Endothelial cell (in vitro differentiated cells): ENCODE measurements at regions not wholly inside any gene's neighbourhood (a gene's known extent, or its start where the extent isn't known, plus 50 kb on each side); places are given as distances from the start of the nearest gene placed in this dataset.

Experiments used
- DNase-seq: peaks from one replicate; pipeline ENCODE4 v3.0.0; 2021; ENCODE audit warnings: low spot score
- H3K27ac Mint-ChIP-seq: one replicate; pipeline ENCODE4 v1.8.0; 2021; ENCODE audit warnings: mixed read lengths, inconsistent platforms; ENCODE audit not compliant: unreplicated experiment
- H3K27me3 Mint-ChIP-seq: one replicate; pipeline ENCODE4 v1.8.0; 2021; ENCODE audit warnings: mild to moderate bottlenecking, moderate library complexity, mixed read lengths, inconsistent platforms; ENCODE audit not compliant: unreplicated experiment
- H3K36me3 Mint-ChIP-seq: one replicate; pipeline ENCODE4 v1.8.0; 2021; ENCODE audit warnings: mild to moderate bottlenecking, low read depth, mixed read lengths, inconsistent platforms; ENCODE audit not compliant: unreplicated experiment
- H3K4me1 Mint-ChIP-seq: one replicate; pipeline ENCODE4 v1.8.0; 2021; ENCODE audit warnings: mild to moderate bottlenecking, mixed read lengths, inconsistent platforms; ENCODE audit not compliant: unreplicated experiment
- H3K4me3 Mint-ChIP-seq: one replicate; pipeline ENCODE4 v1.8.0; 2021; ENCODE audit warnings: mild to moderate bottlenecking, mixed read lengths, inconsistent platforms; ENCODE audit not compliant: unreplicated experiment
- H3K9me3 Mint-ChIP-seq: one replicate; pipeline ENCODE4 v1.8.0; 2021; ENCODE audit warnings: mixed read lengths, inconsistent platforms; ENCODE audit not compliant: unreplicated experiment
- TF ChIP-seq, protein P1 (sequence below): fragments of 200-600 bp; sonication (generic); IDR thresholded peaks from one replicate; pipeline ENCODE4 v1.5.0; 2021; ENCODE audit warnings: antibody characterized with exemption; ENCODE audit not compliant: unreplicated experiment

DNA sequence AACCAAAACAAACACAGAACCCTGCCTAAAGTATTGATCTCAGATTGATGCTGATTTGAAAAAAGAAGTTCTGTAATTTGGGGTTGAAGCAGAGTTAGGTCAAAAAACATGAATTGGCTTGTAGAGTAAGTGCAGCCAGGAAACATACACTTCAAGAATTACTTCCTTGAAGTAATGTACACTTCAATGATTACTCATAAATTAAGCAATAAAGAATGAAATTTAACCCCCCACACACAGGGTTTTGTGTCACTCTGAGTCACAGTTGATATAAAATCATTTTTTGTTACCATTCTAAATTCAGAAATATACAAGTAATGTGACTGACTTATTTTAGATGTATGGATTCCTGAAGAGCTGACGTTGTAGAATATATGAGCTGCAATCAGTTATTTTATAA, 622.2 kb downstream of the POM121L12 start:
- H3K4me3 Mint-ChIP-seq = no peak overlapping the region
- no peak for DNase-seq
- no peaks in the 10 kb centered on the region for H3K27me3 Mint-ChIP-seq
- no peaks in the 10 kb centered on the region for H3K9me3 Mint-ChIP-seq
- TF ChIP-seq, protein P1, sequence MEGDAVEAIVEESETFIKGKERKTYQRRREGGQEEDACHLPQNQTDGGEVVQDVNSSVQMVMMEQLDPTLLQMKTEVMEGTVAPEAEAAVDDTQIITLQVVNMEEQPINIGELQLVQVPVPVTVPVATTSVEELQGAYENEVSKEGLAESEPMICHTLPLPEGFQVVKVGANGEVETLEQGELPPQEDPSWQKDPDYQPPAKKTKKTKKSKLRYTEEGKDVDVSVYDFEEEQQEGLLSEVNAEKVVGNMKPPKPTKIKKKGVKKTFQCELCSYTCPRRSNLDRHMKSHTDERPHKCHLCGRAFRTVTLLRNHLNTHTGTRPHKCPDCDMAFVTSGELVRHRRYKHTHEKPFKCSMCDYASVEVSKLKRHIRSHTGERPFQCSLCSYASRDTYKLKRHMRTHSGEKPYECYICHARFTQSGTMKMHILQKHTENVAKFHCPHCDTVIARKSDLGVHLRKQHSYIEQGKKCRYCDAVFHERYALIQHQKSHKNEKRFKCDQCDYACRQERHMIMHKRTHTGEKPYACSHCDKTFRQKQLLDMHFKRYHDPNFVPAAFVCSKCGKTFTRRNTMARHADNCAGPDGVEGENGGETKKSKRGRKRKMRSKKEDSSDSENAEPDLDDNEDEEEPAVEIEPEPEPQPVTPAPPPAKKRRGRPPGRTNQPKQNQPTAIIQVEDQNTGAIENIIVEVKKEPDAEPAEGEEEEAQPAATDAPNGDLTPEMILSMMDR = no peak
- no peaks in the 10 kb centered on the region for H3K36me3 Mint-ChIP-seq
- no peak overlapping the region for H3K27ac Mint-ChIP-seq
- no peaks in the 10 kb centered on the region for H3K4me1 Mint-ChIP-seq

DNA sequence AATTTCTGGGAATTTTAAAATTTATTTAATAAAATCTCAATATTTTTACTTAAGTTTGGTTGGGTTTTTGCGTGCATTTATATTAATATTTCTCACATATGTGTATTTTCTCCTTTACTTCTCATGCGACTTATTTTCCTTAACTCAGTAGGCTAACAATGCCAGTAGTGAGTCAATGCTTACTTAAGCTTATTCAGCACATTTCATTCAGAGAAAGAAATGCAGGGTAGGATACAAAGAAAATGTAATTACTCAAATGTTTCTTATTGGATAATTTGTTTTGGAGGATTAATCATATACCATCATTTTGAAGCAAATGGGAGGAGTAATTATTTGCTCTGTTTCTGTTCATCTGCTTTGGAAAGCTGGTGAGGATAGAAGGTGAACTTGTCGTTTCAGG, 623.5 kb downstream of the POM121L12 start:
- H3K4me3 Mint-ChIP-seq = no peak overlapping the region
- no peaks in the 10 kb centered on the region for H3K36me3 Mint-ChIP-seq
- no peak overlapping the region for H3K27ac Mint-ChIP-seq
- TF ChIP-seq, protein P1 = no peak
- no peak for DNase-seq
- no peaks in the 10 kb centered on the region for H3K4me1 Mint-ChIP-seq
- H3K27me3 Mint-ChIP-seq = no peaks in the 10 kb centered on the region
- no peaks in the 10 kb centered on the region for H3K9me3 Mint-ChIP-seq

DNA sequence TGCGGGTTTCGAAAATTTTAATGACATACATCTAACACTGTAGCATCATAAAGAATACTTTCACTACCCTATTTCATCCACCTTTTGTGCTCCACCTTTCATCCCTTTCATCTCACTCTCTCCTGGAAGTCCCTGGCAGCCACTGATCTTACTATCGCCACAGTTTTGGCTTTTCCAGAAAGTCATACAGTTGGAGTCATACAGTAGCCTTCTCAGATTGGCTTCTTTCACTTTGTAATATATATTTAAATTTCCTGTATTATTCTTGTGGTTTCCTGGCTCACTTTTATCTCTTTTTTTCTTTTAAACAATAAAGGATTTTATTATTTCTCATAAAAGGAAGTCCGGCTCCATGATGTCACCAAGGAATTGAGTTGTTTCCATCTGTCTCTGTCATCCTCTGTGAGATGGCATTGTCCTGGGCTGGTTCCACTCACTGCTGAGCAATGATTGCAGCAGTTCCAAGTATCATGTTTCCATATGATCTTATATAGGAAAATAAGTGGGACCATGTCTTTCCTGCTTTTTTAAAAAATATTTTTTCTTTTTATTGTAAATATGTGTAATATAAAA, 626.3 kb downstream of the POM121L12 start:
- H3K9me3 Mint-ChIP-seq = no peaks in the 10 kb centered on the region
- TF ChIP-seq, protein P1 = no peak

DNA sequence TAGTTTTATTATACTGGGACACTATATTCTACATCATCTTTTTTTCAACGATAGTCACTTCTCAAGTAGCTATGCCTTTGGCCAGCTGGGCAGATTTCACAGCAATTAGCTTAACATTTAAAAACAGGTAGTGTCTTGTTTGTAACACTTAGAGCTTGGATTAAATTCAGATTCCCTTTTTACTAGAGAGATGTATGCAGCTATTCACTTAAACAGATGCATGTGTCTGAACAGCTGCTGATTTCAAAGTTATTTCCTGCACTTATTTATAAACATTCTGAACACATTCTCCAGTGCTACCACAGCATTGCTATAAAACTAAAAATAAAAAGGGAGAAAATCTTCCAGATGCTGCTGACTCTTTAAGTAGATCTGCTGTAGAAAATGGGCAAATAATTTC, 637.2 kb downstream of the POM121L12 start:
- no peak for DNase-seq
- no peak overlapping the region for H3K4me3 Mint-ChIP-seq
- no peaks in the 10 kb centered on the region for H3K36me3 Mint-ChIP-seq
- no peaks in the 10 kb centered on the region for H3K9me3 Mint-ChIP-seq
- TF ChIP-seq, protein P1 = no peak
- H3K27ac Mint-ChIP-seq = no peak overlapping the region
- H3K4me1 Mint-ChIP-seq = no peaks in the 10 kb centered on the region
- no peaks in the 10 kb centered on the region for H3K27me3 Mint-ChIP-seq

More for the DNA sequence above, 626.3 kb downstream of the POM121L12 start:
- Mint-ChIP-seq H3K27me3 (no peaks in the 10 kb centered on the region), H3K27ac (no peak overlapping the region), H3K4me1 (no peaks in the 10 kb centered on the region), H3K4me3 (no peak overlapping the region), H3K36me3 (no peaks in the 10 kb centered on the region)
- no peak for DNase-seq

DNA sequence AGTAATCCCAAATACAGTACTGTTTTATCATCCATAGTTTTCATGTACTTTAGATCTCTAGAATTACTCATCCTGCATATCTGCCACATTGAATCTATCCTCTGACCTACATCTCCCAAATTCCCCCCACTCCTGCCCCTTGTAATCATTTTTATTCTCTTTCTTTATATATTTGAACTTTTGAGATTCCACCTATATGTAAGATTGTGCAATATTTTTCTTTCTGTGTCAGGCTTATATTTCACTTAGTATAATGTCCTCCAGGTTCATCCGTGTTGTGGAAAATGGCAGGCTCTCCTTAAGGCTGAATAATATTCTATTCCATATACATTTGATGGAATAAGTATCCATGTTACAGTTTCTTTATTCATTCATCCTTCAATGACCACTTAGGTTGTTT, 640.4 kb downstream of the POM121L12 start:
- TF ChIP-seq, protein P1 = no peak
- peaks cover 3% of the 10 kb centered on the region for H3K27me3 Mint-ChIP-seq
- H3K4me3 Mint-ChIP-seq = no peak overlapping the region
- H3K27ac Mint-ChIP-seq = no peak overlapping the region
- no peaks in the 10 kb centered on the region for H3K9me3 Mint-ChIP-seq
- no peak for DNase-seq
- no peaks in the 10 kb centered on the region for H3K4me1 Mint-ChIP-seq
- no peaks in the 10 kb centered on the region for H3K36me3 Mint-ChIP-seq
